Type B pancreatic cell (in vitro differentiated cells): ENCODE measurements at regions not wholly inside any gene's neighbourhood (a gene's known extent, or its start where the extent isn't known, plus 50 kb on each side); places are given as distances from the start of the nearest gene placed in this dataset.
A peak's percentile ranks its signal among the peaks of the same experiment; 100 is the strongest.

Experiments used
- DNase-seq: peaks from one replicate; pipeline ENCODE4 v3.0.0; 2021; ENCODE audit warnings: mixed read lengths; ENCODE audit not compliant: unreplicated experiment; ENCODE audit errors: extremely low spot score
- H3K27ac Mint-ChIP-seq: 2 replicates; pipeline ENCODE4 v1.8.0; 2021; ENCODE audit warnings: mild to moderate bottlenecking, mixed read lengths
- H3K27me3 Mint-ChIP-seq: 2 replicates; pipeline ENCODE4 v1.8.0; 2021; ENCODE audit warnings: mixed read lengths
- H3K36me3 Mint-ChIP-seq: 2 replicates; pipeline ENCODE4 v1.8.0; 2021; ENCODE audit warnings: mixed read lengths
- H3K4me1 Mint-ChIP-seq: one replicate; pipeline ENCODE4 v1.8.0; 2021; ENCODE audit warnings: mixed read lengths; ENCODE audit not compliant: unreplicated experiment
- H3K4me3 Mint-ChIP-seq: 2 replicates; pipeline ENCODE4 v1.8.0; 2021; ENCODE audit warnings: mild to moderate bottlenecking, mixed read lengths
- H3K9me3 Mint-ChIP-seq: 2 replicates; pipeline ENCODE4 v1.8.0; 2021; ENCODE audit warnings: mixed read lengths
- CTCF ChIP-seq: fragments of 200-600 bp; sonication (generic); conservative IDR thresholded peaks from 2 replicates; pipeline ENCODE4 v1.5.0; 2021; ENCODE audit warnings: antibody characterized with exemption, mild to moderate bottlenecking

GRCh38 chr1:29498126-29499103, 262.1 kb downstream of the PTPRU start:
- peaks cover 7% of the 10 kb centered on the region for H3K9me3 Mint-ChIP-seq
- H3K36me3 Mint-ChIP-seq, result no peaks in the 10 kb centered on the region
- peak; percentile 54 for DNase-seq
- peaks cover 10% of the 10 kb centered on the region for H3K27me3 Mint-ChIP-seq
- H3K4me1 Mint-ChIP-seq, result peaks cover 14% of the 10 kb centered on the region
- no peak for TF ChIP-seq CTCF
- no peak overlapping the region for H3K27ac Mint-ChIP-seq
- no peak overlapping the region for H3K4me3 Mint-ChIP-seq

- no peak for TF ChIP-seq CTCF
- Mint-ChIP-seq H3K4me3 (no peak overlapping the region), H3K27ac (no peak overlapping the region), H3K36me3 (no peaks in the 10 kb centered on the region), H3K27me3 (peaks cover 5% of the 10 kb centered on the region), H3K9me3 (peaks cover 7% of the 10 kb centered on the region), H3K4me1 (peaks cover 7% of the 10 kb centered on the region)
- DNase-seq, result peak; percentile 54
Measured at GRCh38 chr1:29497395-29498125, 261.2 kb downstream of the PTPRU start.

- H3K36me3 Mint-ChIP-seq, result no peaks in the 10 kb centered on the region
Measured at GRCh38 chr1:29496701-29497100, 260.4 kb downstream of the PTPRU start.

GRCh38 chr1:29490204-29490934, 254.0 kb downstream of the PTPRU start:
- peak; percentile 12 for TF ChIP-seq CTCF
- Mint-ChIP-seq H3K4me1 (no peaks in the 10 kb centered on the region), H3K9me3 (peaks cover 7% of the 10 kb centered on the region), H3K4me3 (no peak overlapping the region), H3K36me3 (no peaks in the 10 kb centered on the region), H3K27ac (no peak overlapping the region), H3K27me3 (no peaks in the 10 kb centered on the region)
- DNase-seq, result no peak

More at GRCh38 chr1:29496701-29497100, 260.4 kb downstream of the PTPRU start:
- H3K27ac Mint-ChIP-seq, result no peak overlapping the region
- DNase-seq, result no peak
- no peak overlapping the region for H3K4me3 Mint-ChIP-seq
- TF ChIP-seq CTCF, result no peak
- H3K27me3 Mint-ChIP-seq, result peaks cover 5% of the 10 kb centered on the region
- peaks cover 7% of the 10 kb centered on the region for H3K4me1 Mint-ChIP-seq
- H3K9me3 Mint-ChIP-seq, result peaks cover 7% of the 10 kb centered on the region

GRCh38 chr1:29489471-29489870, 253.1 kb downstream of the PTPRU start:
- Mint-ChIP-seq H3K27me3 (no peaks in the 10 kb centered on the region), H3K4me1 (no peaks in the 10 kb centered on the region), H3K36me3 (no peaks in the 10 kb centered on the region), H3K27ac (no peak overlapping the region), H3K4me3 (no peak overlapping the region), H3K9me3 (no peaks in the 10 kb centered on the region)
- no peak for TF ChIP-seq CTCF
- DNase-seq, result no peak
